ENCODE measurements at regions not wholly inside any gene's neighbourhood (a gene's known extent, or its start where the extent isn't known, plus 50 kb on each side); places are given as distances from the start of the nearest gene placed in this dataset.

GRCh38 chr11:86152901-86153300 lies 84.0 kb upstream of the PICALM start:
- no peak for TF ChIP-seq JUND (IDR thresholded peaks at IDR 0.05)
- TF ChIP-seq POLR2AphosphoS5 (IDR thresholded peaks at IDR 0.05; ENCODE audit: low read depth, low read length), result no peak
- TF ChIP-seq EP300 (IDR thresholded peaks at IDR 0.05; ENCODE audit: borderline replicate concordance in 1 of 2, low read depth in 1 of 2, low read length in 1 of 2), result no peak
- no peak for TF ChIP-seq NRF1 (IDR thresholded peaks at IDR 0.05; ENCODE audit: low read depth, low read length)
- TF ChIP-seq MAX (IDR thresholded peaks at IDR 0.05; ENCODE audit: low read depth), result no peak
- no peak for TF ChIP-seq CTCF (IDR thresholded peaks at IDR 0.05)
- TF ChIP-seq FOXM1 (IDR thresholded peaks at IDR 0.05; ENCODE audit: low read depth), result no peak
- no peak for TF ChIP-seq RAD21 (IDR thresholded peaks at IDR 0.05; ENCODE audit: low read length)
- no peak for TF ChIP-seq REST (IDR thresholded peaks at IDR 0.05; ENCODE audit: low read depth, low read length)

Data from SK-N-SH (cell line).